ENCODE measurements at regions not wholly inside any gene's neighbourhood (a gene's known extent, or its start where the extent isn't known, plus 50 kb on each side); places are given as distances from the start of the nearest gene placed in this dataset.
"Not testable (repeated sequence)": the region's sequence is repeated elsewhere in the genome, so short reads cannot be mapped to it uniquely, and the experiment has no call there.

- DNase-seq (ENCODE audit: low spot score), result no peak
Observed at GRCh38 chrX:121858867-121859647, 811.6 kb downstream of the GLUD2 start.

- DNase-seq (ENCODE audit: low spot score), result no peak
Observed at GRCh38 chrX:121863976-121864375, 816.6 kb downstream of the GLUD2 start.

GRCh38 chrX:121864561-121864960, 817.2 kb downstream of the GLUD2 start:
- no peak for DNase-seq (ENCODE audit: low spot score)

- no peak for DNase-seq (ENCODE audit: low spot score)
Observed at GRCh38 chrX:121869876-121870477, 822.6 kb downstream of the GLUD2 start.

- no peak for DNase-seq (ENCODE audit: low spot score)
Observed at GRCh38 chrX:121871122-121871521, 823.7 kb downstream of the GLUD2 start.

- DNase-seq (ENCODE audit: low spot score), result no peak
Observed at GRCh38 chrX:121876305-121876704, 828.9 kb downstream of the GLUD2 start.

- DNase-seq (ENCODE audit: low spot score), result not testable (repeated sequence)
Observed at GRCh38 chrX:121877337-121877736, 829.9 kb downstream of the GLUD2 start.

GRCh38 chrX:121886557-121886956, 839.1 kb downstream of the GLUD2 start:
- no peak for DNase-seq (ENCODE audit: low spot score)

- no peak for DNase-seq (ENCODE audit: low spot score)
Observed at GRCh38 chrX:121894756-121895155, 847.3 kb downstream of the GLUD2 start.

GRCh38 chrX:121902463-121902862, 855.1 kb downstream of the GLUD2 start:
- DNase-seq (ENCODE audit: low spot score), result no peak

GRCh38 chrX:121903961-121904360, 856.6 kb downstream of the GLUD2 start:
- no peak for DNase-seq (ENCODE audit: low spot score)

GRCh38 chrX:121921258-121921657, 873.8 kb downstream of the GLUD2 start:
- no peak for DNase-seq (ENCODE audit: low spot score)

- no peak for DNase-seq (ENCODE audit: low spot score)
Observed at GRCh38 chrX:121931567-121931966, 884.2 kb downstream of the GLUD2 start.

GRCh38 chrX:121932688-121933087, 885.3 kb downstream of the GLUD2 start:
- DNase-seq (ENCODE audit: low spot score), result no peak

GRCh38 chrX:121949041-121949760, 901.8 kb downstream of the GLUD2 start:
- DNase-seq (ENCODE audit: low spot score), result no peak

GRCh38 chrX:121958886-121959285, 911.5 kb downstream of the GLUD2 start:
- DNase-seq (ENCODE audit: low spot score), result peak; percentile 40

- DNase-seq (ENCODE audit: low spot score), result no peak
Observed at GRCh38 chrX:121975671-121976070, 928.3 kb downstream of the GLUD2 start.

GRCh38 chrX:121987163-121987562, 939.8 kb downstream of the GLUD2 start:
- DNase-seq (ENCODE audit: low spot score), result no peak

- DNase-seq (ENCODE audit: low spot score), result no peak
Observed at GRCh38 chrX:121987835-121988234, 940.4 kb downstream of the GLUD2 start.

GRCh38 chrX:122004127-122004526, 956.7 kb downstream of the GLUD2 start:
- DNase-seq (ENCODE audit: low spot score), result no peak

GRCh38 chrX:122026665-122027064, 979.3 kb downstream of the GLUD2 start:
- DNase-seq (ENCODE audit: low spot score), result no peak

GRCh38 chrX:122046226-122046625, 998.8 kb downstream of the GLUD2 start:
- DNase-seq (ENCODE audit: low spot score), result no peak

GRCh38 chrX:122046815-122047214, 999.4 kb downstream of the GLUD2 start:
- no peak for DNase-seq (ENCODE audit: low spot score)
